Hepatocyte (in vitro differentiated cells): ENCODE measurements at regions not wholly inside any gene's neighbourhood (a gene's known extent, or its start where the extent isn't known, plus 50 kb on each side); places are given as distances from the start of the nearest gene placed in this dataset.
"Not testable (repeated sequence)": the region's sequence is repeated elsewhere in the genome, so short reads cannot be mapped to it uniquely, and the experiment has no call there.

Experiments
- EZH2 ChIP-seq: fragments of 200-600 bp; sonication (generic); IDR thresholded peaks from 2 replicates; pipeline ENCODE4 v1.6.1; 2016; ENCODE audit warnings: antibody characterized with exemption, mild to moderate bottlenecking, borderline replicate concordance
- TF ChIP-seq, protein P1 (sequence below): fragments of 200-600 bp; sonication (generic); IDR thresholded peaks from 2 replicates; pipeline ENCODE4 v1.5.1; 2016; ENCODE audit warnings: antibody characterized with exemption, mild to moderate bottlenecking; ENCODE audit not compliant: poor library complexity

DNA sequence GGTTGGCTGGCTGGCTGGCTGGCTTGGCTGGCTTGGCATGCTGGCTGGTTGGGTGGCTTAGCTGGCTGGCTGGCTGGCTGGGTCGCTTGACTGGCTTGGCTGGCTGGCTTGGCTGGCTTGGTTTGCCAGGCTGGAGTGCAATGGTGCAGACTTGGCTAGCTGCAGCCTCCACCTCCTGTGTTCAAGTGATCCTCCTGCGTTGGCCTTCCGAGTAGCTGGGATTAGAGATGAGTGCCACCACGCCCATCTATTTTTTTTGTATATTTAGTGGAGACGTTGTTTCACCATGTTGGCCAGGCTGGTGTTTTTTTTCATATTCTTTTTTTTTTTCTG lies 2809.5 kb downstream of the RPIA start:
- TF ChIP-seq, protein P1, sequence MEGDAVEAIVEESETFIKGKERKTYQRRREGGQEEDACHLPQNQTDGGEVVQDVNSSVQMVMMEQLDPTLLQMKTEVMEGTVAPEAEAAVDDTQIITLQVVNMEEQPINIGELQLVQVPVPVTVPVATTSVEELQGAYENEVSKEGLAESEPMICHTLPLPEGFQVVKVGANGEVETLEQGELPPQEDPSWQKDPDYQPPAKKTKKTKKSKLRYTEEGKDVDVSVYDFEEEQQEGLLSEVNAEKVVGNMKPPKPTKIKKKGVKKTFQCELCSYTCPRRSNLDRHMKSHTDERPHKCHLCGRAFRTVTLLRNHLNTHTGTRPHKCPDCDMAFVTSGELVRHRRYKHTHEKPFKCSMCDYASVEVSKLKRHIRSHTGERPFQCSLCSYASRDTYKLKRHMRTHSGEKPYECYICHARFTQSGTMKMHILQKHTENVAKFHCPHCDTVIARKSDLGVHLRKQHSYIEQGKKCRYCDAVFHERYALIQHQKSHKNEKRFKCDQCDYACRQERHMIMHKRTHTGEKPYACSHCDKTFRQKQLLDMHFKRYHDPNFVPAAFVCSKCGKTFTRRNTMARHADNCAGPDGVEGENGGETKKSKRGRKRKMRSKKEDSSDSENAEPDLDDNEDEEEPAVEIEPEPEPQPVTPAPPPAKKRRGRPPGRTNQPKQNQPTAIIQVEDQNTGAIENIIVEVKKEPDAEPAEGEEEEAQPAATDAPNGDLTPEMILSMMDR, result not testable (repeated sequence)
- not testable (repeated sequence) for TF ChIP-seq EZH2
